ENCODE measurements at regions not wholly inside any gene's neighbourhood (a gene's known extent, or its start where the extent isn't known, plus 50 kb on each side); places are given as distances from the start of the nearest gene placed in this dataset.
A peak's percentile ranks its signal among the peaks of the same experiment; 100 is the strongest.

- DNase-seq, result no peak
These were observed 312.7 kb downstream of the PTPRU start for GRCh38 chr1:29549001-29549400.

- no peak for DNase-seq
These were observed 311.8 kb downstream of the PTPRU start for GRCh38 chr1:29548091-29548490.

- DNase-seq, result no peak
These were observed 311.0 kb downstream of the PTPRU start for GRCh38 chr1:29547300-29547699.

DNA sequence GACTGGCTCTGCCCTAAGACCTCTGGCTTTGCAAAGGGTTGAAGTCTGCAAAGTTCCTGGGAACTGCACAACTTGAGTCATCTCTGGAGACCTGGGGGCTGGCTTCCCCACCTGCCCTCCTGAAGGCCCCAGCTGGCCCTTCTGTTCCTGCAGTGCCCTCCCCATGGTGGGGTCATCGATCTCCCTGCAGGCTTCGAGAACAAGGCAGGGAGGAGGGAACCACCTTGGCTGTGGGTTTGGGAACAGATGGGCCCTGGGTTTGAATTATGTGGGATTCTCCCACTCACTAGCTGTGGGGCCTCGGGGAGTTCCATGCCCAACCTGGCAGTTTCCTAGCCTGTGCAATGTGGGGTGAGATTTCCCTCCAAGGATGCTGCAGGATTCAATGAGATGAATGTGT, 310.2 kb downstream of the PTPRU start:
- DNase-seq, result no peak

GRCh38 chr1:29544406-29544805, 308.1 kb downstream of the PTPRU start:
- DNase-seq, result no peak

DNA sequence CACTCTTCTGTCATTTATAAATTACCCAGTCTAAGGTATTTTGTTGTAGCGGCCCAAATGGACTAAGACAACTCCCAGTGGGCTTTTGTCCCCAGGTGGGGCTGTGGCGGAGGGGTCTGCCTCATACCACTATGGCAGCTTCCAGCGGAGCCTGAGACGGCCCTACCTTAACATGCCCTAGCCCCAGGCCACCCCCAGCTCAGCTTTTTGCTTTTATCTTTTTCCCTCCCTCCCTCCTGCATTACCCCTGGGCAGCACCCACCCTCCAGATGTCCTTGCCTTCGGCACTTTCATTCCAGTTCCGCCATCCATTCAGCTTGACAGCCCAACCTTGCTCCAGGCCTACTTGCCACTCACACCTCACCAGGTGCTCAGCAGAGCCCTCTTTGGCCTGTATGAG, 307.3 kb downstream of the PTPRU start:
- no peak for DNase-seq

GRCh38 chr1:29542548-29542947, 306.2 kb downstream of the PTPRU start:
- peak; percentile 67 for DNase-seq

DNA sequence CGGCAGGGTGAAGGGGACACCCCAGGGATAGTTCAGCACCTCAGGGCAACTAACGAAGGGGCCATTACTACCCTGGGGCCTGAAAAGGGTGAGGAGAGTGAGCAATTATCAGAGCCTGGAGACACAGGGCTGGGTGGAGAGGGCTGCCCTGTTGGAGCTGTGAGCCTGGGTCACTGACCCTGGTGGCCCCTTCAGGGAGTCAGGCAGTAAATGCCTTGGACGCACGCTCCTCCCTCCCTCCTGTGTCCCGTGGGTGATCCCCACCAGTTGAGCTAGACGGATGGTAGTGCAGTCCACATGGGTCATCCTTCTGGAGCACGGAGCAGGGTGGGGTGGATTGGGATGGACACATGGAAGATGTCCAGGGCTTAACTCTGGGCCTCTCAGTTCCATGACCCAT, 305.3 kb downstream of the PTPRU start:
- DNase-seq, result no peak

DNA sequence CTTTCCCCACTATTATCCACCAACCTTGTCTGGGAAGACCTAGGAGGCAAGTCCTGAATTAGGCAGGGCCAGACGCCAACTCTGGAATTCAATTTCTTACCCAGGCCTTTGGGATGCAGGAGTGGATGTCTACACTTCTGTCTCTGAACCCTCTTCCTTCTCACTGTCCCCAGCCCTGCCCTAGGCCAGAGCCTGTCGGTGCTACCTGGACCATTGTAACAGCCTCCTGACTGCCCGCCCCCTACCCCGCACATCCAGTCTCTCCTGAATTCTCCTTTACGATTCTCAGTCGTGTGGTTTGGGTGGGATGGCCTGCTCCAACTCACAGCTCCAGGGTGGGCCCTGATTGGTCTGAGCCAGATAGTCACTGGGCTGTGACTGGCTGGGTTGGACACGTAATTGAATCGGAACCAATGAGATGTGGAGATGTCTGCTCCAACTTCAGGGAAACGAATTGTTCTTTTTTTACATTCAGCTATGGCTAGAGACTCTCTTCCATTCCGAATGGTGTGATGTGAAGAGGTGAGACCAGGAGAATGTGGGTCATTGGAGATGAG, 304.6 kb downstream of the PTPRU start:
- no peak for DNase-seq

DNA sequence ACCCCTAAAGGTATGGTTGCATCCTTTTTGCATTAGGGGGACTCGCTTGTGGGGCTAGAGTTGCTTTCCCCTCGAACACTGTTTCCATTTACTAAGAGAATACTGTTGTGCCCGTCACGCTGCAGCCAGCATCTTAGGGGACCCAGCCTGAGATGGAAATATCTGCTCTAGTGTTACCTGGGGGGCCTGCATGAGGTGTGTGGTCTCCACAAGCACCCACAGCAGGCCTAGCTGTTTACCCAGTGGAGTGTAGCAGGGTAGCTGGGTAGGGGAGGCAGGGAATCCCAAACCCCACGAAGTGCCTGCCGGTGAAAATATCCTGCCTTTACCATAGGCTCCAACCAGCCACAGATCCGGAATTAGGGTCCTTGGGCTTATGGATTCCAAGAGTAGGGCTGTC, 303.6 kb downstream of the PTPRU start:
- DNase-seq, result no peak

GRCh38 chr1:29538586-29538985, 302.3 kb downstream of the PTPRU start:
- no peak for DNase-seq

- DNase-seq, result no peak
These were observed 296.4 kb downstream of the PTPRU start for GRCh38 chr1:29532751-29533150.

DNA sequence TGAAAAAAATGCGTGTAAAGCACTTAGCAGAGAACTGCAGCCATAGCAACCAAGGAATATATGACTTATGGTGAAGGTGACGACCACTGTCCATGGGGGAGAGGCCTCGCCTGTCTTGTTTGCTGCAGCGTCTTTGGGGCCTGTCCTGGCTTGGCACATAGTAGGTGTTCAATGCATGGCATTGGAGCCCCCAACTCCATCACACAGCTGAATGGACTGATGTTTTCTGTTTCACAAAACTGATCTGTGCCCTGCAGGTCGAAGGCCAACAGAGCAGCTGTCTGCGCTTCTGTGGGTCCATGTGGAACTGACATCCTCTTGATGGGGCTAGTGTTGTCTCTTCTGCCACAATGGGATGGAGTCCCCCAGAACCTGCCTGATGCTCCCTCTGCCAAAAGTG, 296.0 kb downstream of the PTPRU start:
- DNase-seq, result no peak

- no peak for DNase-seq
These were observed 295.3 kb downstream of the PTPRU start for GRCh38 chr1:29531596-29531995.

DNA sequence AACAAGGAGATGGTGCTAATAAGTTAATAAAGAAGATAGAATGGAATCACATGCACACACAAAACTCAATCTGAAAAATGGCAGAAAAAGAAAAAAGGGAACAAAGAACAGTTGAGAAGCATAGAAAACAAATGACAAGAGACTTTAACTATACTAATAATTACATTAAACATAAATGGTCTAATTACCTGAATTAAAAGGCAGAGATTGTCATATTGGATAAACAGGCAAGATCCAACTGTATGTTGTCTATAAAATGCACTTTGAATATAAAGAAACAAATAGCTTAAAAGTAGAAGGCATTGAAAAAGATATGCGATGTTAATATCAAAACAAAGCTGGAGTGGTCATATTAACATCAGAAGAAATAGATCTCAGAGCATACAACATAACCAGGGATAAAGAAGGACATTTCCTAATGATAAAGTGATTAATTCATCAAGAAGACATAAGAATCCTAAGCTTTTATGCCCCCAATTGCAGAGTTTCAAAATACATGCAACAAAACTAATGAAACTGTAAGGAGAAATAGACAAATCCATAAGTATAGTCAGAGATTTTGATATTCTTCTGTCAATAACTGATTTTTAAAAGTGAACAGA, 293.5 kb downstream of the PTPRU start:
- no peak for DNase-seq

DNA sequence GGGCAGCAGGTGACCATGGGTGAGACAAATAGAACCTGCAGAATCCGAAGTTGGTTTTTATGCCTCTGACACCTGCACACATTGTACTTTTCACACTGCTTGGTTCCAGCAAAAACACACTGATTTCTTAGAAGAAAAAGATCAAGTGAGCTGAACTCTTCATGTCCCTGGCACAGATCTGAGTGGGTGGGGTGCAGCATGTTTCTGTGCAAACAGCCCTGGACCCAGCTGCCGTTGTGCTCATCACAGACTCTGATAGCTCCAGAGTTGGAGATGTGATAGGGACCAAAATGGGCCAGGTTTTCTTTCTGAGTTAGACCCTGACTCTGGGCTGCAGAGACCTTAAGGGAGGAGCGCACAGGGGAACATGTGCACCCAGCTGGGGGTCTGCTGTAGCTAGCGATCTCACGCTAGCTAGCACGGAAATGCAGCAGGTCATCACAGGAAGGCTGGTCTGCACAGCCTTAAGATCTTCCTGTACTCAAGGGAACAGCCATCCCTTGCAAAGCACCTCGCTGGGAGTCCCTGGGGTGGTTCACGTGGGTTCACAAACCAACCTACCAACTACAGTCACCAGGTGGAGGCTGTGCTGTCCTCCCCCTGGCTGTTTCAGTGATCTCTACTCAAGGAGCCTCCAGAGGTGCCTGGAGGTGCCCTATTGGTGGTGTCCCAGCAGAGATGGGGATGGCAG, 291.1 kb downstream of the PTPRU start:
- DNase-seq, result no peak

DNA sequence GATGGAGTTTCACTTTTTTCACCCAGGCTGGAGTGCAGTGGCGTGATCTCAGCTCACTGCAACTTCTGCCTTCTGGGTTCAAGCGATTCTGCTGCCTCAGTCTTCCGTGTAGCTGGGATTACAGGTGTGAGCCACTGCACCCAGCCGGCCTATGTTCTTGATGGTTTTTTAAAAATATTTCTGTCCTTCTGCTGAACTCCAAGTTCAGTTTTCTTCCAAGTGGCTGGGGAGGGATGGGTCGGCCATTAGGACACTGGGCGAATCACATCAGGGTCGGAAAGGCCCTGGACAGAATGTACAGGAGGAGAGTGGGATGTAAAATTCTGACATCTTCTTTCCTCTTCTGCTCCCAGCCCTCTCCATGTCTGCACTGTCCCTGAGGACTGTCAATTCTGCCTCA, 289.6 kb downstream of the PTPRU start:
- DNase-seq, result no peak

DNA sequence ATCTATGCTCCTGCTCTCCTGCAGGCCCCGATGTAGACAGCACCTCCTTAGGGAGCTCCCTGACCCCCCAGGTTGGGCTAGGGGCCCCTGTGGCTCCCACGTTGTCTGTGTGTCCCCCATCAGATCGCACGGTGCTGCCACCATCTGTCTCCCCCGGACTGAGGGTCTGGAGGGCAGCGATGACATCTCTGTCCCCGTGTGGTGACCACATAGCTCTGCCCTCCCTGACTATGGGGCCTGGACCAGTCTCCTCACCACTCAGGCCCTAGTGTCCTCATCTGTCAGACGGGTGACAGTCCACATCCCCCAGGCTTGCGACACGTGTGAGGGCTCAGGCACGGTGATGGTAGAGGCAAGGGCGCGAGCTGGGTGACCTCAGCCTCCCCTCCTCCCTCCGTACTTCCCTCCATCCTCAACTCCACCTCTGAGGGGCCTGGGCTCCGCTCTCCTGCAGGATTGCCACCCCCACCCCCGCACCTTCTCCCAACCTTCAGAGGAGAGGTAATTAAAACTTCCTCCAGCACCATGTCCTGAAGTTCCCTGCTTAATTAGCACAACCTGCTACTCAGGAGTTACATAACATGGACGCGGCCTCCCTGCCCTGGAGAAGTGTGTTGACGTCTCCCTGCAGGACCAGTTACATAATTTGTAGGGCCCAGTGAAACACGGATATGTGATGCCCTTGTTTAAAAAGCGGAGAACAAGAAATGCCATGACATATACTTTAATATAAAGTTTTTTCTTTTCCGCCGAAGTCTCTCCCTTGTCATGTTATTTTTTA, 288.2 kb downstream of the PTPRU start:
- DNase-seq, result no peak

DNA sequence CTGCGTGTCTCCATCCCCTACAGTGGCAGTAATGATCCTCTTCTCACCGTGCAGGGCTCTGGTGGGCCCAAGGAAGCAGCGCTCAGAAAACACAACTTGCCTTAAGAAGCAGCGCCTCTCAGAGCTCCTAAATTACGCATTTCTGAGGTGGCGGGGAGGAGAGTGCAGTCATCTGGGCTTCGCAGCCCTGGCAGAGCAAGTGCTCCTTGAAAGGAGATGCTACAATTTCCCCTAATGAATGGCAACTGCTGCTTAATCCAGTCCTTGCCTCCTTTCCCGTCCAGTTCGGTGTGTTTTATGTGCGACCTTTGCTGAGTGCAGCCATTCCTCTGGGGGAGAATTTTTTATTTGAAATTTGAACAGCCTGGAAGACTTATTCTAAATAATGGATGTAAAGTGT, 287.3 kb downstream of the PTPRU start:
- no peak for DNase-seq

- DNase-seq, result no peak
These were observed 286.8 kb downstream of the PTPRU start for GRCh38 chr1:29523136-29523535.

DNA sequence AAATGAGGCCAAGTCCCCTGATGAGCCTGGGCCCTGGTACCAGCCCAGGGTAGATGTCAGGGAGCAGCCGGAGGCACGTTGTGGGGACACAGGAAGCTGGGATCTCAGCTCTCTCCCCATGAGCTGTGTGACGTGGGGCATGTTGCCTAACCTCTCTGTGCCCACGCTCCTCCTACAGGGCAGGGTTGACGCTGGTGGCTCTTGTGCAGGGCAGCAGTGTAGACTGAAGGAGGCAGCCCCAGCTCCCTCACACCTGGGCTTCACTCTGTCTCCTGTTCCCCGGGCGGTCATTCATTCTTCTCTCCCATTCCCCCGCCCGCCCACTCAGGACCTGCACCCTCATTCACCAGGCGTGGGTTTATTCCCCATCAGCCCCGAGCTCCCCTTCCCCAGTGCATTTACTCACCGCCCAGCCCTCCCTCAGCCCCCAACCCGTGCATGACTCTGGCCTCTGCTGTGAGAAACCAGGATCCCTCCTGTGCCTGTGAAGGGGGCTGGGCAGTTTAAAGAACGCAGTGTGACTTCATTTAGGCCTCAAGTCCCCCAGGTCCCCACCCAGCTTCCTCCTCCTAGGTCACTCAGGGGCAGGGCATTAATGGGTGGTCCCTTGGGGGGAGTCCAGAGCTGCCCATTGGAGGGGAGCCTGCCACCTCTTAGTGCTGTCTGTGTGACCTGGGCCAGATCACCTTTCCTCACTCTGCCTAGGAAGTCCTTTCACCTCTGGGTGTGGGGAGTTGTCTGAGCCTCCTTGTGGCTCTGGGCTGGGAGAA, 285.7 kb downstream of the PTPRU start:
- no peak for DNase-seq

DNA sequence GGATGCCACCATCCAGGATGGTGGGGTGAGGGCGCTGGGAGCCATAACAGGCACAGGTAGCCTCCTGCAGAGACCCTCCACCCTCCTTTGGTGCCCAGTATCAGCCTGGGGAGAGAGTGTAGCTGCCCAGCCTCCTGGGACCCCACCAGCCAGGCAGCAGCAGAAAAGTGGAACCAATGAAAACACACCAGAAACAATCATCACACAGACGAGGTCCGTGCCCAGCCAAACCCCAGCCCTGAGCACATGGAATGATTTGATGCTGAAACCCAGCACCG, 285.1 kb downstream of the PTPRU start:
- no peak for DNase-seq

All from COR-L47 (cell line).